ENCODE measurements at regions not wholly inside any gene's neighbourhood (a gene's known extent, or its start where the extent isn't known, plus 50 kb on each side); places are given as distances from the start of the nearest gene placed in this dataset.
"Not testable (repeated sequence)": the region's sequence is repeated elsewhere in the genome, so short reads cannot be mapped to it uniquely, and the experiment has no call there.

GRCh38 chr2:160803881-160804280 lies 310.3 kb upstream of the RBMS1 start:
- no peak for DNase-seq (ENCODE audit: low read depth)

DNA sequence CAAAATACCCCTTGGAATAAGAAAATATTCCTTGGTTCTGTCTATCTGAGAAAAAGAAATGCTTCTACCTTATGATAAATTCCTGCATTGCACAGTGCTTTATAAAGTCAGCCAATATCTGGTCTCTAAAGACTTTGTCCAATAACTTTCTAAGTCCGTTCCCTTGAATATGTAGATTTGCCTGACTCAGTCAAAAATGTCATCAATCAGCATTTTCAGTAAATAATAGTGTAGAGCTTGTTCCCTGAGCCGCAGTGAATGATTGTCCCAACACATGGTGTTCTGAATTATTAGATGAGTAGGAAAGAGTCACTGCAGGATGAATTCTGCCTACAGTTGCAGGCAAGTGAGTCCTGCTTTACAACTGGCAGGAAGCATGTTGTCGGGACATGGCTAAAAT lies 316.8 kb upstream of the RBMS1 start:
- DNase-seq (ENCODE audit: low read depth): no peak

GRCh38 chr2:160812830-160813505 lies 319.4 kb upstream of the RBMS1 start:
- no peak for DNase-seq (ENCODE audit: low read depth)

DNA sequence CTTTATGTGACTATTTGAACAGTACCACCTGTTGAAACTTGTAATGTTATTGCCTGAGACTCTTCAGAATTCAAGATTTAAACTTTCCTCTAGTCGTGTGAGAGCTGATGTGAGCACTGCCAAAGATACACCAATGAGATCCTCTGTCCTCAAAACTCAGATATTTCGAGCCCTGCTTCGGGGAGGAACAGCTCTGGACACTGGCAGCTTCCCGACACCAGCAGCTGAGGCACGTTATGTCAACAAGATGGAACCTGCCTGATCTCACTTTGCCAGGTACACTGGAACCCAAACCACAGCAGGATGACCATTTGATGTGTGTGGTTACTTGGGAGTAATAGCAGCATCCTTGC lies 319.9 kb upstream of the RBMS1 start:
- DNase-seq (ENCODE audit: low read depth): no peak

DNA sequence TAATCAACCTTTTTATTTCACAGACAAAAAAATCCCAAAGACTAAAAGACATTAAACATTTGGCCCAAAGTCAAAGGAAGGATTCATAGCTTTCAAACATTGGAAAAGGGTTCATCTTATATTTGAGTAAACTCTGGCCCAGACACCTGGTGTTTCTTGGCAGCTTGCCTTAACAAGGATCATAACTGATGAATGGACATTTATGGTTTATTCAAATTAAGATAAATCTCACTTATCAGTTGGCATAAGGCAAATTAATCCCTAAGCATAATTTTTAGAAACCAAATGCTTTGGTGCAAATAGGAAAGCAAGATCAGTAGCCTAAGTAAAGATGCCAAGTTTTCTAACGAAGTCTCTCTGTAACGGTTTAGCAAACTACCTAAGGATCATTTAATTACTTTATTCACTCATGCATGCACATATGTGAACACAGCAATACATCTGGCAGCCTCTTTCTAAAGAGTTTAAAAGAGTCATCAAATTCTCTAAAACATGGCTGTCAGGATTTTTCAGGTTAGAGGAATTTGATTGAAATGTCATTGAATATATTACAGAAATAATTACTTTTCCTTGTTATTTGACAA lies 323.4 kb upstream of the RBMS1 start:
- no peak for DNase-seq (ENCODE audit: low read depth)

DNA sequence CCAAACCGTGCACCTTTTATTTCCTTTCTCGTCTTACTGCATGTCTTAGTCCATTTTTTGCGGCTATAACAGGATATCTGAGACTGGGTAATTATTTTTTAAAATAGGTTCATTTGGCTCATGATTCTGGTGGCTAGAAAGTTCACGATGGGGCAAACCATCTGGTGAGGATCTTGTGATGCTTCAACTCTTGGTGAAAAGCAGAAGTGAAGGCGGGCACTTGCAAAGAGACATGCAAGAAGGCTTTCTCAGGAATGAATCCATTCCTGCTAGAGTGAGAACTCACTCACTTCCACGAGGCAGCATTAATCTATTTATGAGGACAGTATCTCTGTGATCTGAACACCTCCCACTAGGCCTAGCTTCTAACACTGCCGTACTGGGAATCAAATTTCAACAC lies 327.1 kb upstream of the RBMS1 start:
- DNase-seq (ENCODE audit: low read depth): no peak

- no peak for DNase-seq (ENCODE audit: low read depth)
Observed at GRCh38 chr2:160822006-160822405, 328.4 kb upstream of the RBMS1 start.

GRCh38 chr2:160825433-160825832 lies 331.8 kb upstream of the RBMS1 start:
- DNase-seq (ENCODE audit: low read depth): no peak

DNA sequence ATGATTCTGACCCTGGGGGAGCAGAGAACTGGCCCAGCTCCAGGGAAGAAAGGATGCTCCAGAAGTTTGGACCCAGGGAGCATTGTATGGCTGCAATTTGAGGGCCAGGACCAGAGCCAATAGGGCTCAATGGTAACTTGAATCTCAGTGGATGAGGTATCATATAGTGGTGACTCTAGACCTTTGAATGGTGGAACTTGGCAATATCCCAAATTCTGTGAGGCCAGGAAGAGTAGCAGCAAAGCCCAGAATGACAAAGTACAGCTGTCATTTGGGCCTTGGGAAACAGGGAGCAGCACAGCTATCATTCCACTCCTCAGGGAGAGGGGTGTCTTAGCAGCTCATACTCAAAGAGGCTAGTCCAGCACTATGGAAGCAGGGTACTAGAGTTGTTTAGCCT lies 332.9 kb upstream of the RBMS1 start:
- no peak for DNase-seq (ENCODE audit: low read depth)

DNA sequence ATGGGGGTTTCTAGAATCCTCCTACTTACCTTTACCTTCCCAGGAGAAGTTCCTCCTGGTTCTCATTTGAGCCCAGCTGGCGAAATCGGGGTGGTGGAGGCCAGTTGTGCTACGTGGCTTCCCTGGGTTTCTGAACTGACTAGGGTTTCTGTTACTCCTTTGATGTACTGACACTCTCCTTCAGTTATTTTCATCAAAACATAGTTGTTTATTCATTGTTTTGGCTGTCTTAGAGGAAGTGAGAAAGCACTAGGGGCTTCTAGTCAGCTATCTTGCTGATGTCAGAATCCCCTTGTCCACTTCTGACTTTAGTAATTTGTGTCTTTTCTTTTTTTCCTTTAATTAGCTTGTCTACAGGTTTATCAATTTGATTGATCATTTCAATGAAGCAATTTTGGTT lies 332.2 kb upstream of the TANK start:
- no peak for DNase-seq (ENCODE audit: low read depth)

DNA sequence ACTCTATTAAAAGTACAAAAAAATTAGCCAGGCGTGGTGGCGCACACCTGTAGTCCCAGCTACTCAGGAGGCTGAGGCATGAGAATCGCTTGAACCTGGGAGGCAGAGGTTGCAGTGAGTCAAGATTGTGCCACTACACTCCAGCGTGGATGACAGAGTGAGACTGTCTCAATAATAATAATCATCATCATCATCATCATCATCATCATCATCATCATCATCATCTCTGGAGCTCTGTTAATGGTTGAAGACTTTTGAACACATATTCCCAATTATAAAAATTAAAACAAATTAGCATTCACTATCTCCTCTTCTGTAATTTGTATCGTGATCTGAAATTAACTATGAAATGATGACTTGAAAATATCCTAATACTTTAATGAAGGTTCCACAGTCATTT lies 327.8 kb upstream of the TANK start:
- DNase-seq (ENCODE audit: low read depth): not testable (repeated sequence)

DNA sequence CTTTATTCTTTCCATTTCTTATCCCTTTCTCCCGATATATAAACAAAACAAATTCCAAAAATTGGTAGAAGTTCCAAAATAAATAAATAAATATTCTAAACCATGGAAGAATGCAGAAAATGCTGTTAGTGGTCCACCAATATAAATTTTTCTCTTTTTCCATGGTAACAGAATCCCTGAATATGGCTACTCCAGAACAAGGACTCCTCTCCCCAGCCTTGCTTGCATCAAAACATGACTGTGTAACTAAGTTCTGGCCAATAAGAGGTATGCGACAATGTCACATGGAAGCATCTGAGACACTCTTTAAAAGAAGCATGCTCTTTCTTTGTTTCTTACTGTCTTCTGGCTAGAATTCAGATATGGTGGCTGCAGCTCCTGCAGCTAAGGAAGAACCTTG lies 325.1 kb upstream of the TANK start:
- no peak for DNase-seq (ENCODE audit: low read depth)

DNA sequence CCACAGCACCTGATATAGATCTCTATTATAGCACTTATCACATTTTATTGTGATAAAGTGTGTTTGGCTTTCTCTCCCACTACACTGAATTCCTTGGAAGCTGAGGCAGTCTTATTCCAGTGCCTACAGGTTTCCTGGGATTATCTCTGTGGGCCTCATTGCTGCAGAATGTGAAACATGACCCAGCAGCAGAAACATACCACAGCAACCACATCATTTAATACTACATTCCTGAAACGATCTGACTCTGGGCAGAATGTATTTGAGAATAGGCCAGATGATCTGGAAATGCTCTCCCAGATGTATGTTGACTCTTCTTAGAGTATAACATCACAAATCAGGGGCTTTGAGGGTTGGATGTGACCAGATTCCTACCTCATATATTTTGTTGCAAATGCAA lies 323.5 kb upstream of the TANK start:
- no peak for DNase-seq (ENCODE audit: low read depth)

DNA sequence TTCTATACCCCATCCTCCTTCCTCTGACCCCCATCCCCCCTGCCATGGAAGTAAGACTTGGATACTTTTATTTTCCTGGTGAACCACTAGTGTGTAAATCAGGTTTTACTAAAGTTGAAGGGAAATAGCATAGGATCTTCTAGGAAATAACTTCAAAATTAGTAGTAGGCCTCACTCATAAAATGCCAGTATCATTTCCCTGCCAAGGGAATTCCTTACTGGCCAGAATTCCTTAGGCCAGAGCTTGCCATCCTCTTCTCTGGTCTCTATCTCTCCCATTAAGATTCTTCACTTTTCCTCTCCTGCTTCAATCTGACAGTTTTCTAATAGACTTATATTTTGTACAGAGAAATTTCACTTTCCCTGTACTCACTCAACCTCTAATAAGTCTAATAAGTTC lies 322.8 kb upstream of the TANK start:
- DNase-seq (ENCODE audit: low read depth): no peak

DNA sequence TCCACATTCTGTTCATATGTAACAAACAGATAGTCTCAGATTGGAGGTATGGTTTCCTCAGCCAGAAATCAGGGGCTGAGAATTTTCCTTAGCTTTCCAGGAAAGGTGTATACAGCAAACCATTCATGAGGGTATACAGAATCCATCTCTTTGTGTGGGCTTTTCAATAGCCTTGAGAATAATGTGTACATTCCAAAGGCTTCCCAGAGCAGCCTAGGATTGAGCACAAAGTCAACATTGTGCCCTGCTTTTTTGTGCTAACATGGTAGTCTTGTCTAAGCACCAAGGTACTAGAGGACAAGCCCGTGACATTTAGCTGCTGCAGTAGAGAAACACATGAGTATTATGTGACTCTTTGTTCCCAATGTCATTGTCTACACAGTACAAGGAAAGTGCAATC lies 322.1 kb upstream of the TANK start:
- DNase-seq (ENCODE audit: low read depth): no peak

GRCh38 chr2:160838691-160839090 lies 321.5 kb upstream of the TANK start:
- DNase-seq (ENCODE audit: low read depth): no peak

GRCh38 chr2:160842286-160842685 lies 317.9 kb upstream of the TANK start:
- no peak for DNase-seq (ENCODE audit: low read depth)

DNA sequence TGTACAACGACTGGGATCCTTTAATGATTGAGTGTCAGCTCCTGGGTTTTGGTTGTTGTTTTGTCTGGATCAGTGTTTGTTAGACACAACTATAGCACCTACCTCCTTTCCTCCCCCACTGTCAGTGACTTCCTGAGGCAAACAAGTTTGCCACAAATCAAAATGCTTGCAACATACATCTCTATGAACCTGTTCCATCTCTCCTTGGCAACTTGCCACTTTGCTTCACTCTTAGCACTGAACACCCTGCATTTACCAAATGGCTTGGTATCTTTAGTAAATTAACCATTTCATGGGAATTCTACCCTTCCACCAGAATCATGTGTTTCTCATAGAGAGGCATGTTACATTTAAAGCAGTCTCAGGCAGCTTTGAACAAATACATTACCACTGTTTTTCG lies 301.1 kb upstream of the TANK start:
- no peak for DNase-seq (ENCODE audit: low read depth)

GRCh38 chr2:160862226-160862625 lies 298.0 kb upstream of the TANK start:
- no peak for DNase-seq (ENCODE audit: low read depth)

GRCh38 chr2:160868891-160869290 lies 291.3 kb upstream of the TANK start:
- DNase-seq (ENCODE audit: low read depth): no peak

- DNase-seq (ENCODE audit: low read depth): no peak
Observed at GRCh38 chr2:160869411-160869810, 290.8 kb upstream of the TANK start.

GRCh38 chr2:160870729-160871465 lies 289.3 kb upstream of the TANK start:
- no peak for DNase-seq (ENCODE audit: low read depth)

GRCh38 chr2:160871953-160872352 lies 288.3 kb upstream of the TANK start:
- no peak for DNase-seq (ENCODE audit: low read depth)

GRCh38 chr2:160876029-160876428 lies 284.2 kb upstream of the TANK start:
- no peak for DNase-seq (ENCODE audit: low read depth)
